GM10266 (cell line): ENCODE measurements at regions not wholly inside any gene's neighbourhood (a gene's known extent, or its start where the extent isn't known, plus 50 kb on each side); places are given as distances from the start of the nearest gene placed in this dataset.

Source experiments
- DNase-seq: peaks from one replicate; pipeline ENCODE4 v3.0.0; 2012; ENCODE audit errors: extremely low spot score
- CTCF ChIP-seq: IDR thresholded peaks from 2 replicates; pipeline ENCODE4 v1.5.1; 2012; ENCODE audit warnings: mild to moderate bottlenecking, low read depth; ENCODE audit not compliant: control insufficient read depth, insufficient read depth; ENCODE audit errors: missing control alignments

DNA sequence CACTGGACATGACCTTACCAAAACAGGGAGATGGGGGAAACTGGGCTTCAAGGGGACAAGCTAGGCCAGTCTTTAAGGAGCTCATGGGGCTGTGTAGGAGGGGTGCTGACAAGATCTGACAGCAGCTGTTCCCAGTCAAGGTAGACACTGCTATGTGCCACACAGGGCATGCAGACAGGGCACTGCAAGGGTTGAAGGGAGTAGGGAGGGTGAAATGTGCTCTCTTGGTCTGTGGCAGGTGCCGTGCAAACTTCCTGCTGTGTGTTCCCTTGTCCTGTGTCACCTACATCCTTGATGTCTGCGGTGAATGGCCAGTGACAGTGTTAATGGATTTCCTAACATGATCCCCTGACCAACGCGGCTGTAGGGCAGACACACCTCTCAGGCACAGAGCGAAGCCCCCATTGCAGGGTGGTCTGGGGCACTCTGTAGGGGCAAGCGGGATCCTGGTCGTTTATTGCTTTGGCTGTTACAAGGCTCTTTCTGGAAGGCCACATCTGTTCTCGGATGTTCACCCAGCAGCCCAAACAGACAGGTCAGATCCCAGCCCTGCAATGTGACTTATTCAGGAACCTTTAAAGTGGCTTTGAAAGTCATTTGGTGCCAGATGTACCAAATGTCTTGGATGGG is 199.5 kb upstream of the ZNF536 start:
- no peak for TF ChIP-seq CTCF
- no peak for DNase-seq

DNA sequence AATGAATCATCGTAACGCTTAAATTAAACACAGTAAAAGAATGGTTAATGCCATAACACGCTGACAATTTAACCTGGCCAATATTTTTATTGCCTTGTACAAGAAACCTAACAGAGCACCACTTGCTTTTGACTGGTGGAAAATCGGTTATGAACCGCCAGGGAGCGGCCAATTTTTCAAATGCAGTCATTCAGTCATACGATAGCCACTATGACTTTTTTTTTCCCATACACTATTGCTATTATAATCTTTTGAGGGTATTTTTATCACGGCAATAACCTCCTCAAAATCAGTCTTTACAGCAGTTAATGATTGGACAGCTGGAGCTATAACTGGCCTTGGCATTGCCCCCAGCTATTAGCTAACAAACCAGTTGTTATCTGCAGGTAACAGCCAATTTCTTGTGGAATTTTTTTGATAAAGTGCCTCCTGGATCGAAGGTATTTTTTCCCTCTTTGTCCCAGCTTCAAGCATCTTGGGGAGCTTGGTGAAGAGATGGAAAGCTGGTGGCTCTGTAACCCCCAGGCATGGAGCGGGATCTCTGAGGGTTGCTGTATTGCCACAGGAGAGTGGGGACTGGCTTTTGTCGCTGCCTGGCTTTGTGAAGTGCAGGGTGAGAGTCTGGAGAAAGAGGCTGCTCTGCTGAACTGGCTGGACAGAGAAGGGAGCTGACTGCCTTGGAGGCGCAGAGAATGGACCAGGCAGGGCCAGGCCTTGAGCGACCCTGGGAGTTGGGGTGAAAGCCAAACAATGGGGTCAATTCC is 198.4 kb upstream of the ZNF536 start:
- DNase-seq = no peak
- TF ChIP-seq CTCF = no peak

DNA sequence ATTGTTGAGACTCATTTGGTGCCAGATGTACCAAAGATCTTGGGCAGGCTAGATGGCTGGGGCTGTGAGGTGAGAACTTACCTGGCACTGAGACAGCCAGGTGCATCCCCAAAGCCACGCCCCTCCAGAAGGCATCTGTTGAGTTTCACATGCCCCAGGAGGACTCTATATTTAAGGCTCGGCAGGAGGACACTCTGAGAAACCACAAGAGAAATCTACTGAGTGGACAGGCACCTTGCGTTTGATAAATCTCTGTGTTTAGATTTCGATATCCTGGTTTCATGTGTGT is 197.9 kb upstream of the ZNF536 start:
- DNase-seq = no peak
- no peak for TF ChIP-seq CTCF

DNA sequence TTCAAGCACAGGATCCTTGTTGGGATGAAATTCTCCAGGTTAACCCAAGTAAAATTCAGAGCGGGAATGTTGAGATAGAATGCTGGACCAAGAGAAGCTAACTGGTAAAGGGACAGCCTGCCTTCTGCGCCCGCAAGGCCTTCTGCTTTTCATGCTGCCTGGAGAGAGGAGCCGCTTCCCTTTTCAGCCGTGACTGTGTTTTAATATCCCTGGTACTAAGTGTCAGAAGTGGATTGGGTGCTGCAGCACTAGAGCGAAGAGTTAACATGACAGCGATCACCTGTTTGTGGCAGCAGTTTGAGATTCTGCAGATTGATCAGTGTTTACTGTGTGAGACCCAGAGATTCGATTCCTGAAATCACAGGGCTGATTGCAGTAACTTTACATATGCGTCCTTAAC is 197.4 kb upstream of the ZNF536 start:
- TF ChIP-seq CTCF = no peak
- no peak for DNase-seq

- DNase-seq = no peak
- no peak for TF ChIP-seq CTCF
These were observed 196.2 kb upstream of the ZNF536 start for GRCh38 chr19:30175987-30176386.

DNA sequence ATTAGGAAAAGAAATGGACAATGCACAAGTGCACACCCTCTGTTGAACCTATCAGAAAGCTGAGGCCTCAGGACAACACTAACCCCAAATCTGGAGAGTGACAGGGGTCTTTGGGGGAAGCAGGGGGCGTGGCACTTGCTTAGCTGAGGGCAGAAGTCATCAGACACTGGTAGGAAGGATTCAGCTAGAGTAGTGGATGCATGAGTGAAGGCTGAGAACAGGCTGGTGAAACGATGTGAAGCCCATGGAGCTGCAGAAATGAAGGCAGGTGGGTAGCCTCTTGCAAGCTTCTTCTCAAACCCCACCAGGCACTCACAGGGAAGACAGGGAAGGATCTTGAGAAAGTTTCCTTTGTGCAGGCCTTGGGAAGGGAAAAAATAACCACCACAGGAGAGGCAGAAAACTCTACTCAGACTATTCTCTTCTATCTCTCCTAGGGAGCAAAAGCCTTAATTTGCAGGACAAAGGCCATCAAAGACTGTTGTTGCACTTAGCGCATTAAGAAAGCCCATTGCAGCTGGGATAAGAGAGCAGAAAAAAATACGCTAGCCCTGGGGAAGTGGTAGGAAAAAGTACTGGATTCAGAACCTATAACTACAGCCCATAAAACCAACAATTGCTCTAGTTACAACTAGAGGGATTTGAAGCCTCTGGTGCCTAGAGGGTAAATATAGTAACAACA is 193.3 kb upstream of the ZNF536 start:
- no peak for TF ChIP-seq CTCF
- no peak for DNase-seq

GRCh38 chr19:30180691-30181090 is 191.5 kb upstream of the ZNF536 start:
- no peak for TF ChIP-seq CTCF
- no peak for DNase-seq
